Activated CD8-positive, alpha-beta T cell treated with anti-CD3 and anti-CD28 coated beads, Interleukin-2, amount 10 ng/mL, durations not matched to agents 7 days and 5 days (primary cell): ENCODE measurements at regions not wholly inside any gene's neighbourhood (a gene's known extent, or its start where the extent isn't known, plus 50 kb on each side); places are given as distances from the start of the nearest gene placed in this dataset.

Experiments used
- ATAC-seq: fragments of 150-1000 bp; cut with Tn5 transposase; one replicate; pipeline ENCODE4 v1.10.0; 2021; ENCODE audit warnings: moderate library complexity
- CTCF ChIA-PET: fragments of 350-600 bp; sonication (Branson Sonifier 250); formaldehyde crosslinking; loops from one replicate; lab custom pipeline; 2021; ENCODE audit warnings: antibody characterized with exemption; lab: Charles Lee
- POLR2A ChIA-PET: fragments of 350-600 bp; sonication (Branson Sonifier 250); formaldehyde crosslinking; loops from one replicate; lab custom pipeline; 2021; ENCODE audit warnings: antibody characterized with exemption; lab: Charles Lee
- DNase-seq: peaks from one replicate; pipeline ENCODE4 v3.0.0-alpha.2; 2020
- H3K27ac Mint-ChIP-seq: one replicate; pipeline ENCODE4 v1.8.0; 2021; ENCODE audit warnings: mild to moderate bottlenecking, mixed read lengths
- H3K27me3 Mint-ChIP-seq: one replicate; pipeline ENCODE4 v1.8.0; 2021; ENCODE audit warnings: low read depth, mixed read lengths
- H3K36me3 Mint-ChIP-seq: one replicate; pipeline ENCODE4 v1.8.0; 2021; ENCODE audit warnings: low read depth, mixed read lengths
- H3K4me1 Mint-ChIP-seq: one replicate; pipeline ENCODE4 v1.8.0; 2021; ENCODE audit warnings: low read depth, mixed read lengths
- H3K4me3 Mint-ChIP-seq: one replicate; pipeline ENCODE4 v1.8.0; 2021; ENCODE audit warnings: mild to moderate bottlenecking, mixed read lengths
- H3K9me3 Mint-ChIP-seq: one replicate; pipeline ENCODE4 v1.8.0; 2022; ENCODE audit warnings: mixed read lengths; ENCODE audit not compliant: insufficient read depth

DNA sequence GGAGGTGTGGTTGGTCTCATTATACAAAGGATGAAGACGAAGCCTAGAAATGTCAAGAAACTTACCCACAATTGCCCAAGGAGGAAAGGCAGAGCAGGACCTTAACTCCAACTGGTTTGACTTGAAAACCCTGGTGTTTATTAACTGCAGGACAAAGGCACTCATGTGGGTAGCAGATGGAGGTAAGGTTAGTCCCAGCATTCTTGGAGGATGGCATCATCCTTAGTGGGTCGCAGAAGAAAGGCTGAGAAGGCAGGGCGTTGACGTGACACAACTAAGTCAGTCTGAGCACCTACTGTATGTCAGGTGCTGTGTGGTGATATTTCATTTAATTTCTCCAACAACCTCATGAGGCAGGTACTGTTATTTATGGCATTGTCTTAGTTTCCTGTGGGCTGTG lies 101.3 kb downstream of the HAPSTR1 start:
- DNase-seq (no peak), ATAC-seq (no peak)
- Mint-ChIP-seq H3K27ac (no peak overlapping the region), H3K36me3 (no peaks in the 10 kb centered on the region), H3K9me3 (no peaks in the 10 kb centered on the region), H3K4me3 (no peak overlapping the region), H3K27me3 (no peaks in the 10 kb centered on the region), H3K4me1 (no peaks in the 10 kb centered on the region)
- ChIA-PET POLR2A (no interaction called here), CTCF (no interaction called here)

GRCh38 chr16:9195287-9195686 lies 103.8 kb downstream of the HAPSTR1 start:
- no peaks in the 10 kb centered on the region for H3K27me3 Mint-ChIP-seq
- no peaks in the 10 kb centered on the region for H3K4me1 Mint-ChIP-seq
- H3K27ac Mint-ChIP-seq: no peak overlapping the region
- DNase-seq: no peak
- no peak for ATAC-seq
- ChIA-PET CTCF (no interaction called here), POLR2A (no interaction called here)
- H3K36me3 Mint-ChIP-seq: no peaks in the 10 kb centered on the region
- H3K4me3 Mint-ChIP-seq: no peak overlapping the region
- H3K9me3 Mint-ChIP-seq: no peaks in the 10 kb centered on the region

GRCh38 chr16:9197957-9198661 lies 106.7 kb downstream of the HAPSTR1 start:
- Mint-ChIP-seq H3K4me3 (no peak overlapping the region), H3K4me1 (no peaks in the 10 kb centered on the region), H3K9me3 (no peaks in the 10 kb centered on the region), H3K36me3 (no peaks in the 10 kb centered on the region), H3K27ac (no peak overlapping the region), H3K27me3 (no peaks in the 10 kb centered on the region)
- DNase-seq (no peak), ATAC-seq (no peak)
- ChIA-PET CTCF (no interaction called here), POLR2A (no interaction called here)

DNA sequence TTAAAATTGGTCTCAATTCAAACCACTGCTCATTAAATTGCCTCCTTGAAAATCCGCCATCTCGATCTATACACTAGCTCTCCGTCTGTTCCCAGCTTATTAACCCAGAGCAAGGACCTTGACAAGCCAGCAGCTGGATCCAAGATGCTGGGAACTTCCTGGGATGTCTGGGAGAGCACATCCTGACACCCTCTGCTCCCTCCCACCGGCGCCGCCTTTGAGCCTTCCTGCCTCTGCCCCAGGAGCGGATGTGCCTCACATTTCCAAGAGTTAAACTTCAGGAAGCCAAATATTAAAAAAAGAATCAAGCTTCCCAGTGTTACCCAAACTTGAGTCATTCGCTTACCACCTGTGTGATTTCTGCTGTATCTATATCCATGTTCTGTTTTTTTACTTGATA lies 107.9 kb downstream of the HAPSTR1 start:
- H3K4me3 Mint-ChIP-seq: no peak overlapping the region
- CTCF ChIA-PET: no interaction called here
- H3K36me3 Mint-ChIP-seq: no peaks in the 10 kb centered on the region
- ATAC-seq: no peak
- DNase-seq: no peak
- no peaks in the 10 kb centered on the region for H3K27me3 Mint-ChIP-seq
- H3K4me1 Mint-ChIP-seq: no peaks in the 10 kb centered on the region
- no peaks in the 10 kb centered on the region for H3K9me3 Mint-ChIP-seq
- no peak overlapping the region for H3K27ac Mint-ChIP-seq
- POLR2A ChIA-PET: interaction anchor here (0.6 kb wide), 1 partner anchor 24 kb away, joined by 5 read pairs; no protein-coding TSS in a partner anchor

- no peak for ATAC-seq
- Mint-ChIP-seq H3K9me3 (no peaks in the 10 kb centered on the region), H3K4me1 (no peaks in the 10 kb centered on the region), H3K27me3 (no peaks in the 10 kb centered on the region), H3K36me3 (no peaks in the 10 kb centered on the region), H3K4me3 (no peak overlapping the region), H3K27ac (no peak overlapping the region)
- ChIA-PET POLR2A (interaction anchor here (0.6 kb wide), 1 partner anchor 25 kb away, joined by 5 read pairs; no protein-coding TSS in a partner anchor), CTCF (no interaction called here)
- no peak for DNase-seq
These were observed 108.3 kb downstream of the HAPSTR1 start for GRCh38 chr16:9199751-9200150.

DNA sequence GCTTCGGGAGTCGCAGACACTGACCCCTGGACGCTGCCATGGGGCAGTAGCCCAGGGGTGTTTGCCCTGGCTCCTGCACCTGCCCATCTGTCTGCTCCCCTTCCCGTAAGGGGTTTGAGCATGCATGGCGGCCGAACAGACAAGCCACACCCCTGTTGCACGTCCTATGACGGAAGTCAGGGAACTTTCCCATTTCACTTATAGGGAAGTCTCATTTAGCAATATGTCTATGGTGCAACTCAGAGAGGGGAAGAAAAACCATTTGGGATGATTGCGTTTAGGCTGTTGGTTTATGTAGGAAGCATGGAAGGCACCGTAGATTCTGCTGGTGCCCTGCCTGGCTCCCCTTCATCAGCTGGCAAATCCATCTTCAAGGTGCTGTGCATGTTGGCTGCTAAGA lies 112.5 kb downstream of the HAPSTR1 start:
- CTCF ChIA-PET: no interaction called here

DNA sequence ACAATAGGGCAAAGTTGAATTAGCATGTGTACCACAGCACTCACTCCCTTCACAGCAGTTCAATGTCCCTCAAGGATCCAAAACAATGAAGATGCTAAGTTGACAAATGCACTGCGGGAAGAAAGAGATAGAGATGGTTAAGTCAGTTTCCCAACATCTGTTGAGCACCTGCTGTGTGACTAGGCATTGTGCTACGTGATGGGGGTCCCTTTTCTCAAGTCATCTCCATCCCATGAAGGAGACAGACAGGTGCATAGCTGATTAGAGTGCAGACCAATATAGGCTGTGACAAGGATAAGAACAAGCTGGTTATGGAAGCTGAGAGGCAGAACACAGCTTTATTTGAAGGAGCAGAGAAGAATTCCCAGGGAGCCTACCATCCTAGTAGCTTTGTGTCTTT lies 114.2 kb downstream of the HAPSTR1 start:
- no peak overlapping the region for H3K27ac Mint-ChIP-seq
- no peaks in the 10 kb centered on the region for H3K36me3 Mint-ChIP-seq
- H3K4me3 Mint-ChIP-seq: no peak overlapping the region
- DNase-seq (no peak), ATAC-seq (no peak)
- CTCF ChIA-PET: no interaction called here
- H3K9me3 Mint-ChIP-seq: no peaks in the 10 kb centered on the region
- POLR2A ChIA-PET: no interaction called here
- no peaks in the 10 kb centered on the region for H3K4me1 Mint-ChIP-seq
- no peaks in the 10 kb centered on the region for H3K27me3 Mint-ChIP-seq

More for the DNA sequence above, 112.5 kb downstream of the HAPSTR1 start:
- Mint-ChIP-seq H3K36me3 (no peaks in the 10 kb centered on the region), H3K9me3 (no peaks in the 10 kb centered on the region), H3K4me3 (no peak overlapping the region), H3K27me3 (no peaks in the 10 kb centered on the region), H3K27ac (no peak overlapping the region), H3K4me1 (no peaks in the 10 kb centered on the region)
- POLR2A ChIA-PET: no interaction called here
- ATAC-seq (no peak), DNase-seq (no peak)

DNA sequence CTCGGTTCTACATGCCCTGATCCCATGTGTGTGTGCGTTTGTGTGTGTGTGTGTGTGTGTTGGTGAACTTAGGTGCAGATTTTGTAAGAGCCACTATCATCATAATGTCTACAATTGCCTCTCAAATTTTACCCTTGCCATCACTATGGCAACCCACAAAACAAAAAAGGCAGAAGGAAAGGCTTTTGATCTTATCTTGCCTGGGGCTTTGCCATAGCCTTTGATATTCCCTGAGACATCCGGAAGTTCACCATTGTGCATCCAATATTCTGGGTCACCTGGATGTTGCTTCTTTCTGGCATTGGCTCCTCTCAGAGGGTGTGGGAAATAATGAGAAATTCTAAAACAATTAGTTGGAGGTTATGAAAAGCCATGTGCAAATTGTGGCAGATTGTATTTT lies 114.7 kb downstream of the HAPSTR1 start:
- no peaks in the 10 kb centered on the region for H3K36me3 Mint-ChIP-seq
- H3K27ac Mint-ChIP-seq: no peak overlapping the region
- no peaks in the 10 kb centered on the region for H3K4me1 Mint-ChIP-seq
- H3K27me3 Mint-ChIP-seq: no peaks in the 10 kb centered on the region
- CTCF ChIA-PET: no interaction called here
- ATAC-seq (no peak), DNase-seq (no peak)
- no peaks in the 10 kb centered on the region for H3K9me3 Mint-ChIP-seq
- POLR2A ChIA-PET: no interaction called here
- no peak overlapping the region for H3K4me3 Mint-ChIP-seq

GRCh38 chr16:9212621-9213020 lies 121.2 kb downstream of the HAPSTR1 start:
- DNase-seq: no peak
- Mint-ChIP-seq H3K27ac (peak overlapping the region; percentile 12), H3K4me3 (no peak overlapping the region), H3K27me3 (no peaks in the 10 kb centered on the region), H3K4me1 (no peaks in the 10 kb centered on the region), H3K36me3 (no peaks in the 10 kb centered on the region), H3K9me3 (no peaks in the 10 kb centered on the region)
- POLR2A ChIA-PET: no interaction called here
- CTCF ChIA-PET: interaction anchor here (1.6 kb wide), 1 partner anchor 74 kb away, joined by 3 read pairs; no protein-coding TSS in a partner anchor
- ATAC-seq: no peak

DNA sequence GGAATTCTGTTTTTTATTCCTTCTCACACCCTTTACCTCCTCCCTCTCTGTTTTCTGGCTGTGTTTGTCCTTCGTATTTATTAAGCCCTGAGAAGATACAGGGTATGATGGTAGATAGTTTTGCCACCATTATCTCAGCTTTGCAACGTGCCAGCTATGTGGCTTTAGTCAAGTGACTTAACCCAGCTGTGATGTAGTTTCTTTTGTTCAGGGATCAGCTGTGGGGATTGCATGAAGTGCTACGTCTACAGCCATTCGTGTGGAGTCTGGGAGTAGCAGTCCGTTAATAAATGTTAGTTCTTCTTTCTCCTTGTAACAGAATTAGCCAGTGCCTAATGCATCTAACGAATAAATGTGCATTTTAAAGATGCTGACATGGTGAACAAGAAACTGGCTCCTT lies 128.4 kb downstream of the HAPSTR1 start:
- Mint-ChIP-seq H3K27ac (no peak overlapping the region), H3K4me1 (no peaks in the 10 kb centered on the region), H3K9me3 (no peaks in the 10 kb centered on the region), H3K36me3 (no peaks in the 10 kb centered on the region), H3K4me3 (no peak overlapping the region), H3K27me3 (no peaks in the 10 kb centered on the region)
- ChIA-PET POLR2A (no interaction called here), CTCF (no interaction called here)
- no peak for DNase-seq
- no peak for ATAC-seq

GRCh38 chr16:9225527-9226316 lies 134.3 kb downstream of the HAPSTR1 start:
- ChIA-PET CTCF (no interaction called here), POLR2A (no interaction called here)
- Mint-ChIP-seq H3K9me3 (no peaks in the 10 kb centered on the region), H3K36me3 (no peaks in the 10 kb centered on the region), H3K27me3 (no peaks in the 10 kb centered on the region), H3K4me3 (no peak overlapping the region), H3K27ac (no peak overlapping the region), H3K4me1 (no peaks in the 10 kb centered on the region)
- ATAC-seq (no peak), DNase-seq (no peak)

- Mint-ChIP-seq H3K27me3 (peaks cover 1% of the 10 kb centered on the region), H3K9me3 (no peaks in the 10 kb centered on the region), H3K4me3 (no peak overlapping the region), H3K36me3 (no peaks in the 10 kb centered on the region), H3K4me1 (no peaks in the 10 kb centered on the region), H3K27ac (no peak overlapping the region)
- ChIA-PET POLR2A (no interaction called here), CTCF (no interaction called here)
- DNase-seq: no peak
- no peak for ATAC-seq
These were observed 135.5 kb downstream of the HAPSTR1 start for GRCh38 chr16:9226924-9227323.
